Smooth muscle cell (in vitro differentiated cells): ENCODE measurements at regions not wholly inside any gene's neighbourhood (a gene's known extent, or its start where the extent isn't known, plus 50 kb on each side); places are given as distances from the start of the nearest gene placed in this dataset.

Experiments
- DNase-seq: peaks from one replicate; lab custom pipeline; 2025; ENCODE audit not compliant: unreplicated experiment; lab: John Stamatoyannopoulos, UW
- H2AFZ ChIP-seq: fragments of 200-600 bp; sonication (generic); 2 replicates; pipeline ENCODE4 v1.6.0; 2016; ENCODE audit warnings: antibody characterized with exemption, low read depth, mild to moderate bottlenecking
- H3F3A ChIP-seq: fragments of 200-600 bp; sonication (generic); 2 replicates; pipeline ENCODE4 v1.6.0; 2017; ENCODE audit warnings: antibody characterized with exemption, low read depth
- H3K27ac ChIP-seq: fragments of 200-600 bp; sonication (generic); 2 replicates; pipeline ENCODE4 v1.5.1; 2016; ENCODE audit warnings: low read depth, mild to moderate bottlenecking
- H3K27me3 ChIP-seq: fragments of 200-600 bp; sonication (generic); 2 replicates; pipeline ENCODE4 v1.6.1; 2016; ENCODE audit warnings: low read depth, mild to moderate bottlenecking
- H3K36me3 ChIP-seq: fragments of 200-600 bp; sonication (generic); 2 replicates; pipeline ENCODE4 v1.5.1; 2016; ENCODE audit warnings: low read depth
- H3K4me1 ChIP-seq: fragments of 200-600 bp; sonication (generic); 2 replicates; pipeline ENCODE4 v1.5.1; 2016; ENCODE audit warnings: low read depth
- H3K4me2 ChIP-seq: fragments of 200-600 bp; sonication (generic); 2 replicates; pipeline ENCODE4 v1.6.0; 2016; ENCODE audit warnings: mild to moderate bottlenecking
- H3K4me3 ChIP-seq: fragments of 200-600 bp; sonication (generic); 2 replicates; pipeline ENCODE4 v1.5.1; 2016; ENCODE audit warnings: mild to moderate bottlenecking
- H3K79me2 ChIP-seq: fragments of 200-600 bp; sonication (generic); 2 replicates; pipeline ENCODE4 v1.6.0; 2016; ENCODE audit warnings: low read depth, mild to moderate bottlenecking
- H3K9ac ChIP-seq: fragments of 200-600 bp; sonication (generic); 2 replicates; pipeline ENCODE4 v1.6.0; 2016; ENCODE audit warnings: low read depth
- H3K9me3 ChIP-seq: fragments of 200-600 bp; sonication (generic); replicated peaks from 2 replicates; pipeline ENCODE4 v1.5.1; 2016; ENCODE audit warnings: low read depth
- H4K20me1 ChIP-seq: fragments of 200-600 bp; sonication (generic); 2 replicates; pipeline ENCODE4 v1.6.0; 2016; ENCODE audit warnings: low read depth
- WGBS: methylation state at CpG from one replicate; pipeline ENCODE4 v1.1.7; 2016; ENCODE audit warnings: low lambda C conversion rate; 5-methylcytosine and 5-hydroxymethylcytosine counted together
- TF ChIP-seq, protein P1 (sequence below): fragments of 200-600 bp; sonication (generic); IDR thresholded peaks from 2 replicates; pipeline ENCODE4 v1.5.1; 2017; ENCODE audit warnings: borderline replicate concordance, mild to moderate bottlenecking, antibody characterized with exemption; ENCODE audit not compliant: insufficient read depth, poor library complexity, severe bottlenecking

- Histone ChIP-seq H3K27ac (no peak overlapping the region), H3K4me2 (no peak overlapping the region), H3K27me3 (no peaks in the 10 kb centered on the region), H3K9ac (no peak overlapping the region), H4K20me1 (no peaks in the 10 kb centered on the region), H3F3A (no peaks in the 10 kb centered on the region), H3K4me3 (no peak overlapping the region), H3K9me3 (no peaks in the 10 kb centered on the region), H2AFZ (no peak overlapping the region), H3K36me3 (no peaks in the 10 kb centered on the region), H3K4me1 (no peaks in the 10 kb centered on the region), H3K79me2 (no peaks in the 10 kb centered on the region)
- 95% methylated on average over 1 of the region's 1 CpG for WGBS
- no peak for DNase-seq
- TF ChIP-seq, protein P1, sequence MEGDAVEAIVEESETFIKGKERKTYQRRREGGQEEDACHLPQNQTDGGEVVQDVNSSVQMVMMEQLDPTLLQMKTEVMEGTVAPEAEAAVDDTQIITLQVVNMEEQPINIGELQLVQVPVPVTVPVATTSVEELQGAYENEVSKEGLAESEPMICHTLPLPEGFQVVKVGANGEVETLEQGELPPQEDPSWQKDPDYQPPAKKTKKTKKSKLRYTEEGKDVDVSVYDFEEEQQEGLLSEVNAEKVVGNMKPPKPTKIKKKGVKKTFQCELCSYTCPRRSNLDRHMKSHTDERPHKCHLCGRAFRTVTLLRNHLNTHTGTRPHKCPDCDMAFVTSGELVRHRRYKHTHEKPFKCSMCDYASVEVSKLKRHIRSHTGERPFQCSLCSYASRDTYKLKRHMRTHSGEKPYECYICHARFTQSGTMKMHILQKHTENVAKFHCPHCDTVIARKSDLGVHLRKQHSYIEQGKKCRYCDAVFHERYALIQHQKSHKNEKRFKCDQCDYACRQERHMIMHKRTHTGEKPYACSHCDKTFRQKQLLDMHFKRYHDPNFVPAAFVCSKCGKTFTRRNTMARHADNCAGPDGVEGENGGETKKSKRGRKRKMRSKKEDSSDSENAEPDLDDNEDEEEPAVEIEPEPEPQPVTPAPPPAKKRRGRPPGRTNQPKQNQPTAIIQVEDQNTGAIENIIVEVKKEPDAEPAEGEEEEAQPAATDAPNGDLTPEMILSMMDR, result no peak
Measured at GRCh38 chr3:31302343-31302742, 230.4 kb upstream of the STT3B start.

GRCh38 chr3:31305340-31305739, 227.4 kb upstream of the STT3B start:
- no peak overlapping the region for H3K27ac ChIP-seq
- no peaks in the 10 kb centered on the region for H3K79me2 ChIP-seq
- H3K27me3 ChIP-seq, result no peaks in the 10 kb centered on the region
- no peaks in the 10 kb centered on the region for H3K36me3 ChIP-seq
- H3K9ac ChIP-seq, result no peak overlapping the region
- no peak overlapping the region for H2AFZ ChIP-seq
- H3K4me2 ChIP-seq, result no peak overlapping the region
- H3K9me3 ChIP-seq, result no peaks in the 10 kb centered on the region
- H3K4me3 ChIP-seq, result no peak overlapping the region
- TF ChIP-seq, protein P1, result no peak
- no peaks in the 10 kb centered on the region for H4K20me1 ChIP-seq
- H3K4me1 ChIP-seq, result no peaks in the 10 kb centered on the region
- WGBS, result 95% methylated on average over 2 of the region's 2 CpGs
- DNase-seq, result no peak
- no peaks in the 10 kb centered on the region for H3F3A ChIP-seq

DNA sequence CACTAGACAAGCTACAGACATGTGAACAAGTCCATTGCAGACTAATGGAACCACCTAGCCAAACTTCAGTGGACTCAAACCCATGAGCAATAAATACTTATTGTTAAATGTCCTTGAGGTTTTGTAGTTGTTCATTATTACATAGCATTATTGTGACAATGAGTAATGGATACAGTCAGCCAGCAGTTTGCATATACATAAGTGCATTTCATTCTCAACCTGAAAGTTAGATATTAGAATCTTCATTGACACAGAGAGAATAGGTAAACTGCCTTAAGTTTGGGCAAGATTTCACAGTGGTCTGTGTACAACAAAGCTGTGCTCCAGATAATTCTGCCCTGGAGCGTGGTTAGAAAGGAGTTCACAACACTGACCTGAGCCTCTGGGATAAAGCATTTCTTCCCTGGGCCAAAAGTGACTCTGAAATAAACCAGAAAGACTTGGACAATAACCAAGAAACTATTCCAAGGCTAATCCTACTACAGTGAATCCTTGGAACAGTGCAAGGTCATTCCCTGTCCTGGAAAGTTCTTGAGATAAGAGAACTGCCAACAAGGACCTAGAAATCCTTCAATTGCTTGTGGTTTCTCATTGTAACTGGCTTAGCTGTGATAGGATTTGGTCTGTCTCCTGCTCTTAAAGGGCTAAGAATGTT, 225.5 kb upstream of the STT3B start:
- WGBS, result 52% methylated on average over 1 of the region's 1 CpG
- Histone ChIP-seq H3K27me3 (no peaks in the 10 kb centered on the region), H3K27ac (no peak overlapping the region), H2AFZ (no peak overlapping the region), H3F3A (no peaks in the 10 kb centered on the region), H3K79me2 (no peaks in the 10 kb centered on the region), H3K9me3 (no peaks in the 10 kb centered on the region), H3K4me1 (no peaks in the 10 kb centered on the region), H3K36me3 (no peaks in the 10 kb centered on the region), H3K4me3 (no peak overlapping the region), H3K4me2 (no peak overlapping the region), H4K20me1 (no peaks in the 10 kb centered on the region), H3K9ac (no peak overlapping the region)
- TF ChIP-seq, protein P1, result no peak
- no peak for DNase-seq

DNA sequence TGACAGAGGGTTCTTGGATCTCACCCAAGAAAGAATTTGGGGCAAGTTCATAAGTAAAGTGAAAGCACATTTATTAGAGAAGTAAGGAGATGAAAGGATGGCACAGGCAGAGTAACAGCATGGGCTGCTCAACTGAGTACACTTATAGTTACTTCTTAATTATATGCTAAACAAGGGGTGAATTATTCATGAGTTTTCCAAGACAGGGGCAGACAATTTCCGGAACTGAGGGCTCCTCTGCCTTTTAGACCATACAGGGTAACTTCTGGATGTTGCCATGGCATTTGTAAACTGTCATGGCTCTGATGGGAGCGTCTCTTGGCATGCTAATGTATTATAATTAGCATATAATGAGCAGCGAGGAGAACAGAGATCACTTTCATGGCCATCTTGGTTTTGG, 221.2 kb upstream of the STT3B start:
- no peaks in the 10 kb centered on the region for H3K9me3 ChIP-seq
- H2AFZ ChIP-seq, result no peak overlapping the region
- no peak overlapping the region for H3K4me3 ChIP-seq
- H3K9ac ChIP-seq, result no peak overlapping the region
- H3K4me2 ChIP-seq, result no peak overlapping the region
- no peaks in the 10 kb centered on the region for H3K36me3 ChIP-seq
- no peaks in the 10 kb centered on the region for H4K20me1 ChIP-seq
- DNase-seq, result no peak
- H3K4me1 ChIP-seq, result no peaks in the 10 kb centered on the region
- TF ChIP-seq, protein P1, result no peak
- H3F3A ChIP-seq, result no peaks in the 10 kb centered on the region
- H3K27ac ChIP-seq, result no peak overlapping the region
- H3K27me3 ChIP-seq, result no peaks in the 10 kb centered on the region
- no peaks in the 10 kb centered on the region for H3K79me2 ChIP-seq
- 90% methylated on average over 3 of the region's 3 CpGs for WGBS
